ENCODE measurements at regions not wholly inside any gene's neighbourhood (a gene's known extent, or its start where the extent isn't known, plus 50 kb on each side); places are given as distances from the start of the nearest gene placed in this dataset.

DNA sequence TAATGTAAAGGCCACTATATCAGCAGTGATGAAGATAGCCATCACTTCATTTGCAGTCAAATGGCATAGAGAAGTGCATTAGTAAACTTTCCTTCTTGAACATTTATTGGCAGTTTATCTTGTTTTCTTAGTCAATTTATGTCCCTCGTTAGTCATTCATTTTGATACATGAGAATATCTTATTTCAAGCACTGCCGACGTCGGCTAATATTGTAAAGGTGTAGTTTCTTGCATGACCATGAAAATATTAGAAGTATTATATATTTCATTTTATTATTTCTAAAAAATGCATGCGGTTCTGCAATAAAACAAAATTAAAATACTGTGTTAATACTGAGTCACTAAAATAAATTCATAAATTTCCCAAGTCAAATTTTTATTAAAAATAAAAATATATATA, 751.6 kb upstream of the ROBO1 start:
- BruUV-seq (replicated peaks): no TSS peak
- DNase-seq (ENCODE audit: extremely low read depth in 1 of 4, low spot score in 3 of 4): no peak
- ChIA-PET CTCF (ENCODE audit: low intra/inter-chr PET ratio) (no interaction called here), POLR2A (no interaction called here)
- Histone ChIP-seq H3K4me2 (ENCODE audit: insufficient read depth, low read length) (no peak overlapping the region), H3K9ac (ENCODE audit: insufficient read depth in 1 of 2, low read depth in 2 of 2, low read length in 2 of 2) (no peak overlapping the region), H3K4me1 (replicated peaks in 1 of 2; ENCODE audit: control insufficient read depth in 2 of 2, insufficient read depth in 2 of 2, low read length in 2 of 2) (no peaks in the 10 kb centered on the region), H2AFZ (ENCODE audit: low read depth, low read length) (no peak overlapping the region), H3K27me3 (ENCODE audit: control insufficient read depth in 2 of 2, insufficient read depth in 2 of 2, low read length in 2 of 2) (no peaks in the 10 kb centered on the region), H3K9me3 (replicated peaks; ENCODE audit: control insufficient read depth, insufficient read depth, low read depth, low read length) (no peaks in the 10 kb centered on the region), H4K20me1 (replicated peaks; ENCODE audit: control insufficient read depth, insufficient read depth, low read length) (no peaks in the 10 kb centered on the region), H3K9me1 (ENCODE audit: control insufficient read depth, insufficient read depth, low read length) (no peaks in the 10 kb centered on the region), H3K79me2 (ENCODE audit: control insufficient read depth, insufficient read depth, low read length) (no peaks in the 10 kb centered on the region), H3K36me3 (ENCODE audit: control insufficient read depth, insufficient read depth, low read length) (no peaks in the 10 kb centered on the region), H3K27ac (ENCODE audit: extremely low read depth, low read depth, low read length) (no peak overlapping the region), H3K4me3 (no peak overlapping the region)
- 2% methylated on average over 5 of the region's 5 CpGs for WGBS (ENCODE audit: insufficient coverage, low coverage, missing lambda C conversion rate)
- in situ Hi-C loops (cut with MboI): no loop called here
- no peak for ATAC-seq
- FAIRE-seq: no peak
- TF ChIP-seq, protein P1, sequence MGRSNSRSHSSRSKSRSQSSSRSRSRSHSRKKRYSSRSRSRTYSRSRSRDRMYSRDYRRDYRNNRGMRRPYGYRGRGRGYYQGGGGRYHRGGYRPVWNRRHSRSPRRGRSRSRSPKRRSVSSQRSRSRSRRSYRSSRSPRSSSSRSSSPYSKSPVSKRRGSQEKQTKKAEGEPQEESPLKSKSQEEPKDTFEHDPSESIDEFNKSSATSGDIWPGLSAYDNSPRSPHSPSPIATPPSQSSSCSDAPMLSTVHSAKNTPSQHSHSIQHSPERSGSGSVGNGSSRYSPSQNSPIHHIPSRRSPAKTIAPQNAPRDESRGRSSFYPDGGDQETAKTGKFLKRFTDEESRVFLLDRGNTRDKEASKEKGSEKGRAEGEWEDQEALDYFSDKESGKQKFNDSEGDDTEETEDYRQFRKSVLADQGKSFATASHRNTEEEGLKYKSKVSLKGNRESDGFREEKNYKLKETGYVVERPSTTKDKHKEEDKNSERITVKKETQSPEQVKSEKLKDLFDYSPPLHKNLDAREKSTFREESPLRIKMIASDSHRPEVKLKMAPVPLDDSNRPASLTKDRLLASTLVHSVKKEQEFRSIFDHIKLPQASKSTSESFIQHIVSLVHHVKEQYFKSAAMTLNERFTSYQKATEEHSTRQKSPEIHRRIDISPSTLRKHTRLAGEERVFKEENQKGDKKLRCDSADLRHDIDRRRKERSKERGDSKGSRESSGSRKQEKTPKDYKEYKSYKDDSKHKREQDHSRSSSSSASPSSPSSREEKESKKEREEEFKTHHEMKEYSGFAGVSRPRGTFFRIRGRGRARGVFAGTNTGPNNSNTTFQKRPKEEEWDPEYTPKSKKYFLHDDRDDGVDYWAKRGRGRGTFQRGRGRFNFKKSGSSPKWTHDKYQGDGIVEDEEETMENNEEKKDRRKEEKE (IDR thresholded peaks at IDR 0.05; ENCODE audit: borderline replicate concordance in 1 of 2, control insufficient read depth in 1 of 2, low read depth in 2 of 2, low read length in 1 of 2): no peak
- TF ChIP-seq ETV5 (CRISPR knock-in tag; IDR thresholded peaks at IDR 0.05; ENCODE audit: low read depth): no peak
- TF ChIP-seq EP400 (IDR thresholded peaks at IDR 0.05): no peak
- no peak for TF ChIP-seq ZNF212 (CRISPR knock-in tag; IDR thresholded peaks at IDR 0.05)
- TF ChIP-seq ZNF24 (IDR thresholded peaks at IDR 0.05): no peak
- intact Hi-C loops (cut with micrococcal nuclease): no loop called here

All from K562 (cell line).